Uterus (tissue), 3 donors: ENCODE measurements at regions not wholly inside any gene's neighbourhood (a gene's known extent, or its start where the extent isn't known, plus 50 kb on each side); places are given as distances from the start of the nearest gene placed in this dataset.
"Not testable (repeated sequence)": the region's sequence is repeated elsewhere in the genome, so short reads cannot be mapped to it uniquely, and the experiment has no call there.

ENCODE experiments used
- DNase-seq, 2 donors: peaks; one replicate each; pipeline ENCODE4 v3.0.0-alpha.2; 2019 to 2020
- H3K27ac ChIP-seq, 2 donors: fragments of 200-600 bp; sonication (generic); 1 replicate in 1 of 2; 2 replicates in 1 of 2; pipeline ENCODE4 v1.5.1; 2016 to 2018
- H3K27me3 ChIP-seq, 2 donors: fragments of 200-600 bp; sonication (generic); one replicate each; pipeline ENCODE4 v1.5.1; 2018 to 2019; ENCODE audit warnings: control low read depth in 1 of 2
- H3K36me3 ChIP-seq, 2 donors: fragments of 200-600 bp; sonication (generic); one replicate each; pipeline ENCODE4 v1.5.1; 2019; ENCODE audit warnings: control low read depth in 1 of 2
- H3K4me1 ChIP-seq, 2 donors: fragments of 200-600 bp; sonication (generic); one replicate each; pipeline ENCODE4 v1.5.1; 2018 to 2019; ENCODE audit warnings: control low read depth in 1 of 2
- H3K4me3 ChIP-seq, 2 donors: fragments of 200-600 bp; sonication (generic); 1 replicate in 1 of 2; 2 replicates in 1 of 2; pipeline ENCODE4 v1.5.1; 2018 to 2019; ENCODE audit warnings: mild to moderate bottlenecking in 1 of 2
- H3K9me3 ChIP-seq, 2 donors: fragments of 200-600 bp; sonication (generic); one replicate each; pipeline ENCODE4 v1.5.1; 2019; ENCODE audit warnings: control low read depth in 1 of 2
- POLR2A ChIP-seq, 2 donors: fragments of 450-650 bp; IDR thresholded peaks; one replicate each; pipeline ENCODE4 v1.6.1; 2016; ENCODE audit warnings: antibody characterized with exemption in 2 of 2, mild to moderate bottlenecking in 1 of 2, moderate library complexity in 1 of 2
- intact Hi-C: fragments of 100-400 bp; cut with DNase I; formaldehyde crosslinking; loops from one replicate; pipeline ENCODE4 v1.15.1; 2023; ENCODE audit warnings: low total_unique reads
- TF ChIP-seq, protein P1 (sequence below), 4 experiments: fragments of 200-600 bp in 2 of 4; fragments of 450-650 bp in 2 of 4; sonication (generic) in 2 of 4; IDR thresholded peaks; one replicate each; pipeline ENCODE4 v1.5.1; 2016 to 2019; ENCODE audit warnings: antibody characterized with exemption in 4 of 4, mild to moderate bottlenecking in 2 of 4, moderate library complexity in 1 of 4
- donor health status: DM: yes; HTN: yes; CAD: no.

- Histone ChIP-seq H3K4me1 (no peaks in the 10 kb centered on the region), H3K36me3 (no peaks in the 10 kb centered on the region), H3K4me3 (no peak overlapping the region), H3K9me3 (no peaks in the 10 kb centered on the region), H3K27ac (no peak overlapping the region), H3K27me3 (no peaks in the 10 kb centered on the region)
- TF ChIP-seq, protein P1, sequence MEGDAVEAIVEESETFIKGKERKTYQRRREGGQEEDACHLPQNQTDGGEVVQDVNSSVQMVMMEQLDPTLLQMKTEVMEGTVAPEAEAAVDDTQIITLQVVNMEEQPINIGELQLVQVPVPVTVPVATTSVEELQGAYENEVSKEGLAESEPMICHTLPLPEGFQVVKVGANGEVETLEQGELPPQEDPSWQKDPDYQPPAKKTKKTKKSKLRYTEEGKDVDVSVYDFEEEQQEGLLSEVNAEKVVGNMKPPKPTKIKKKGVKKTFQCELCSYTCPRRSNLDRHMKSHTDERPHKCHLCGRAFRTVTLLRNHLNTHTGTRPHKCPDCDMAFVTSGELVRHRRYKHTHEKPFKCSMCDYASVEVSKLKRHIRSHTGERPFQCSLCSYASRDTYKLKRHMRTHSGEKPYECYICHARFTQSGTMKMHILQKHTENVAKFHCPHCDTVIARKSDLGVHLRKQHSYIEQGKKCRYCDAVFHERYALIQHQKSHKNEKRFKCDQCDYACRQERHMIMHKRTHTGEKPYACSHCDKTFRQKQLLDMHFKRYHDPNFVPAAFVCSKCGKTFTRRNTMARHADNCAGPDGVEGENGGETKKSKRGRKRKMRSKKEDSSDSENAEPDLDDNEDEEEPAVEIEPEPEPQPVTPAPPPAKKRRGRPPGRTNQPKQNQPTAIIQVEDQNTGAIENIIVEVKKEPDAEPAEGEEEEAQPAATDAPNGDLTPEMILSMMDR (IDR thresholded peaks at IDR 0.05): no peak
- TF ChIP-seq POLR2A (IDR thresholded peaks at IDR 0.05): no peak
- DNase-seq: no peak
- intact Hi-C loops: no loop called here
Measured at GRCh38 chr4:23969635-23970145, 79.8 kb upstream of the PPARGC1A start.

DNA sequence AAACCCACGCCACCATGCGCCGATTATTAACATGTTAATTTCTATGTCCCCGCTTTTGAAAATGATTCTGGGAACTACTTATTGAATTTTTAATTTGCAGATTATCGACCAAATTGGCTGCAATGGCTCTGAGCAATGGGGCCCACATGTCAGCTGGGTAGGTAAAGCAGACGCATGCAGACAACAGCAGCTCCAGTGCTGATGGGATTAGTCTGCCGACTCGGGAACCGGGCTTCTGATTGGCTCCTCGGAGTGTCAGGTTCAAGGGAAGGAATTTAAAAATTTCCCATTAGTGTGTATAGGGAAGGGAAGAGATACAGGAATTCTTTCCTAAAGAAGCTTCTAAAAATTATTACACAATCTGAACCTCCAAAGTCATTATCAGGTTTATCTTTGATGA, 77.4 kb upstream of the PPARGC1A start:
- TF ChIP-seq POLR2A (IDR thresholded peaks at IDR 0.05): no peak
- TF ChIP-seq, protein P1 (IDR thresholded peaks at IDR 0.05): no peak
- no peaks in the 10 kb centered on the region for H3K36me3 ChIP-seq
- no peaks in the 10 kb centered on the region for H3K9me3 ChIP-seq
- H3K27ac ChIP-seq: no peak overlapping the region
- intact Hi-C loops: no loop called here
- no peaks in the 10 kb centered on the region for H3K4me1 ChIP-seq
- H3K4me3 ChIP-seq: no peak overlapping the region
- DNase-seq: no peak
- H3K27me3 ChIP-seq: no peaks in the 10 kb centered on the region

DNA sequence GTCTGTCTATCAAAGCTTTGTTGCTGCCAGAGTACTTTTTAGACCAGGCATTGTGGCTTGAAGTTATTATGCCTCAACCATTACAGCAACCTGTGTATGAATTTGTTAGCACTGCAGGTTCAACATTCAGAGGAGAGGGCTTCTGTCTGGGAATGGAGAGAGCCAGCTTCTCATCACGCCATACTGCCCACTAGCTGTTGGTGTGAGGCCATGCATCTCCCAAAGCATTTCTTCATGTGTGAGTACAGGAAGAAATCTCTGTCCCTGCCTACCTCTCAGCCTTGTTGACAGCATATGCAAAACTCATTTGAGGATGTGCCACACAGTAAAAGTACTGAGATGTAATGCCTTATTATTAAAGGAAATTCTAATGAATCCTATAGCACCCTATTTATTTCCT, 76.9 kb upstream of the PPARGC1A start:
- intact Hi-C loops: no loop called here
- H3K4me1 ChIP-seq: no peaks in the 10 kb centered on the region
- TF ChIP-seq POLR2A (IDR thresholded peaks at IDR 0.05): no peak
- TF ChIP-seq, protein P1 (IDR thresholded peaks at IDR 0.05): no peak
- no peaks in the 10 kb centered on the region for H3K27me3 ChIP-seq
- H3K27ac ChIP-seq: no peak overlapping the region
- H3K36me3 ChIP-seq: no peaks in the 10 kb centered on the region
- no peaks in the 10 kb centered on the region for H3K9me3 ChIP-seq
- H3K4me3 ChIP-seq: no peak overlapping the region
- DNase-seq: no peak

GRCh38 chr4:23962462-23962861, 72.6 kb upstream of the PPARGC1A start:
- no peak for TF ChIP-seq POLR2A (IDR thresholded peaks at IDR 0.05)
- TF ChIP-seq, protein P1 (IDR thresholded peaks at IDR 0.05): no peak
- Histone ChIP-seq H3K4me3 (no peak overlapping the region), H3K36me3 (no peaks in the 10 kb centered on the region), H3K27ac (no peak overlapping the region), H3K27me3 (no peaks in the 10 kb centered on the region), H3K9me3 (no peaks in the 10 kb centered on the region), H3K4me1 (no peaks in the 10 kb centered on the region)
- DNase-seq: no peak
- intact Hi-C loops: no loop called here

- DNase-seq, intact Hi-C loops, H3K27ac ChIP-seq: not testable (repeated sequence)
Measured at GRCh38 chr4:23961395-23961794, 71.5 kb upstream of the PPARGC1A start.

More at GRCh38 chr4:23961395-23961794, 71.5 kb upstream of the PPARGC1A start:
- not testable (repeated sequence) for H3K4me3 ChIP-seq, H3K9me3 ChIP-seq, H3K27me3 ChIP-seq, H3K4me1 ChIP-seq, H3K36me3 ChIP-seq
